ENCODE measurements at regions not wholly inside any gene's neighbourhood (a gene's known extent, or its start where the extent isn't known, plus 50 kb on each side); places are given as distances from the start of the nearest gene placed in this dataset.

DNA sequence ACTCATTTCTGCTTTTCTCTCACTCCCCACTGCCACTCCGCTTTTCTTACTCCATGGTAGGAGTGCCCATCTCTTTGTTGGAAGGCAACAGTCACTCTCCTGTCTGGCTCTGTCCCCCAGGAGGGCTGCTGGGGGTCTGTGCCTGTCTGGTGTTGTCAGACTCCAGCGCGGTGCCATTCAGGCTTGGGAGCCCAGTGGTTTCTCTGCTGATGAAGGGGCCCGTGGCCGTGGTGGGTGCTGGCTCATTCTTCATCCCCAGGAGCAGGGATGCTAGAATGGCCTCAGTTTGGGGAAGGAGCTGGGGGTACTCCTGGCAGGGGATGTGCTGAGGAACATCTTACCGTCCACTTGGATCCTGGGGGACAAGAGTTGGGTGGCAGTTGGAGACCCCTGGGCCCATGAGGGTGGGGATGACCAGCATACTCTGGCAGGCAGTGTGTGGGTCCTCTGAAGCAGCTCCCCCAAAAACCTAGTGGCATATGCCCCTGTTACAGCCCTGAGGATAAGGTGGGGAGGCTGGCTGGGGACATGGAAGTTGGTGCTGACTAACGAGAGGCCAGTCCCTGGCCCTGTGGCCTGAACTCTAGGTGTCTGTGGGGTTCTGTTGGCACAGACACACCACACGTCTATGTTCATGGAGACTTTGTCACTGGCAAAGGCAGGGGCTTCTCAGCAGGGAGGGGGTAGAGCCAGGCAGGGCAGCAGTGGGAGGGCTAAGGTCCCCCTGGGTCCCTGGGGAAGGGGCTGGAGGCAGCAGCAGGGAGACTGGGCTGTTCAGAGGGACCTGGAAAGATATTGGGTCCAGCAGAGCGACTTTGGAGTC is 102.8 kb upstream of the RET start:
- DNase-seq, result no peak

- no peak for DNase-seq
These were observed 102.2 kb upstream of the RET start for GRCh38 chr10:42974693-42975002.

GRCh38 chr10:42975005-42975493 is 101.8 kb upstream of the RET start:
- no peak for DNase-seq

- DNase-seq, result no peak
These were observed 101.1 kb upstream of the RET start for GRCh38 chr10:42975558-42976340.

DNA sequence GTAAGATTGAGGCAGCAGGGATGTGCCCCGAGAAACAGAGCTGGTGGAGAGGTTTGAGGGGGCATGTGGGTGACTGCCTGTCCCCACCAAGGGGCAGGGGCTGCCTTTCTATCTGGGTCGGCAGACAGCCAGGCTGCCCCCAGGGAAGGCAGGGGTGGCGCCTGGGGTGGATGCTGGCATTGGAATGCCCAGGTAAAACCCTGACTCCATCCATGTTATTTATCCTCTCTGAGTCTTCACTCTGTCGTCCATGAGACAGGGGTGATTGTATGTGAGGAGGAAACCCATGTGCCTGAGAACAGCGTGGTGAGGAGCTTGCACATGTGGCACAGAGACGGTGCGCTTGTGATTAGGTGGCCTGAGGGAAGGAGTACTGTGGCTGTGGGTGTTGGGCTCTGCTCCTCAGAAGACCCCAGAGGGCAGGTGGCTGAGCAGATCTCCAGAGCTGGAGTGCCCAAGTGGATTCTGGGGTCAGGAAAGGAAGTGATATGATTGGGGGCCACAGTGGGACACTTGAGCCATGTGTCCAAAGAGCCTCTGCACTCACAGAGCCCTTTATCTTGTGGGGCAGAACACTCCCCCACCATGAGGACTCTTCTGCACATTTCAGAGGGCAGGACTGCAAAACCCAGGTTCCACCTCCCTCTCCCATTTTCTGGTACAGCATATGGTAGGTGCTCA is 100.4 kb upstream of the RET start:
- DNase-seq, result no peak

DNA sequence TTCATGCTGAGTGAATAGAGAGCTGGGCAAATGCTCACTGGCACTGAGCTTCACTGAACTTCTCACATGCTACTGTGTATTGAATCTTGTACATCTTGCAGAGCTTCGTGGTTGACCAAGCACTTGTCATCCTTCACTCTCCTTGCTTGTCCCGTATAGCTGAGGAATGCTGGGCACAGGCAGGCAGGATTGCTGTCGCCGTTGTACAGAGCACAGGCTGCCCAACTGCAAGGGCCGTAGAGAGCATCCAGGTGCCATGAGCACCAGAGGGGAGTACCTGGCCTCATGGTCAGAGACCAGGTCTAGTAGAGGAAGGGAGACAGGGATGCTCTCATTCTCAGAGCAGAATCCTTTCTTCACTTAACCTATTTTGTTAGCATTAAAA is 99.8 kb upstream of the RET start:
- DNase-seq, result no peak

GRCh38 chr10:42979181-42979580 is 97.7 kb upstream of the RET start:
- no peak for DNase-seq

DNA sequence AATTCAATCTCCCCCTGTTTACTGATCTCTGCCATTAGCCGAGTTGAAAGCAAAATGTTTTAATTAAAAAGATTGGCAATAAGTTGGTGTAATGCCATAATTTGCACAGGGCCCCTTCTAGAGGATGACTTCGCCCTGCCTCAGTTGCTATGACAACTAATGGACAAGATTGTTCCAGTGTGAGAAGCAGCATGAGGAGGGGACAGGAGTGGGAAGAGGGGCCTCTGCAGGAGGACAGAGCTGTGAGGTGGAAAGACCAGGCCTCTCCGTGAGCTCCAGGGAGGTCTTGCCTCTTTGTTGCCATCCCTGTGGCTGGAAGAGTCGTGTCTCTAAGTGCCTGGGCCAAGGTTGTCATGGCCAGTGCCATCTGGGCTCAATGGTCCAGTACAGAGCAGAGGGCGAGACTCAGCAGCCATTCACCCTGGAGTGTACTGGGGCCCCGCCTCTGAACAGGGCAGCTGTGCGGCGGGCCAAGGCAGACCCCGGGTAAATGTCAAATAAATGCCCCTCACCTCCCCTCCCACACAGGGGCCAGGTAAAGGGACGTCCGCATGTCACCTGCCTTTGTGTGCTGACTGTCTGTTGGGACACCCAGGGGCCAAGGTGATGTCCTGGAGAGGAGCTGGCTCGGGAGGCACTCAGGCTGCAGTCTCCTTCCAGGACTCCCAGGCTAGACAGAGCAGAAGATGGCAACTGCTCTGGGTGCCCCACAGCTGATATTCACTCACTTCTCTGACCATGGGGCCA is 97.0 kb upstream of the RET start:
- no peak for DNase-seq

- no peak for DNase-seq
These were observed 96.1 kb upstream of the RET start for GRCh38 chr10:42980553-42981357.

- DNase-seq, result no peak
These were observed 95.3 kb upstream of the RET start for GRCh38 chr10:42981358-42982236.

DNA sequence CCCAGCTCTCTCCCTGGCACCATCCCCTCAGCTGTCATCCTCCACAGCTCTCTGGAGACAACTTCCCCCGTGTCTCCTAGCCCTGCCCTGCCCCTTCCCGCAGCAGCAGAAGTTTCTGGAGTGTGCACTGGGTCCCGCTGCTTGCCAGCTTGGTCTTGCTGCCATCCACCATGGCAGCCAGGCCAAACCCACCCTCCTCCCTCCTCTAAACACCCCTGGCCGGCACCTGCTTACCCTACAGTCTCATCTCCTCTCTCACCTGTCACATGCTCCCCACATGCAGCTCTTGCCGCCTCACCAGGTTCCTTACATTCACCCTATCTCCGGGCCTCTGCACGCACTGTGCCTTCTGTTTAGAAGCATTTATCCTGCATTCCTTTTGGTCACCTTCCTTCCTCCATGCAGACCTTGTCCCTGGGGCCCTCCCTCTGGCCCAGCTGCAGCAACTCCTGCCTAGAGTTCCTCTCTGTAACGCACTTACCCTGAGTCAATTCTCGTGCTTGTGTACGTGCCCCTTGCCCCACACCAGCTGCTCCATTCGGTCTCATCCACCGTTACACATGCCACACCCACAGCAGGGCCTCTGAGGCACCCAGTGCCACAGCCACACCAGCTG is 93.9 kb upstream of the RET start:
- DNase-seq, result no peak

DNA sequence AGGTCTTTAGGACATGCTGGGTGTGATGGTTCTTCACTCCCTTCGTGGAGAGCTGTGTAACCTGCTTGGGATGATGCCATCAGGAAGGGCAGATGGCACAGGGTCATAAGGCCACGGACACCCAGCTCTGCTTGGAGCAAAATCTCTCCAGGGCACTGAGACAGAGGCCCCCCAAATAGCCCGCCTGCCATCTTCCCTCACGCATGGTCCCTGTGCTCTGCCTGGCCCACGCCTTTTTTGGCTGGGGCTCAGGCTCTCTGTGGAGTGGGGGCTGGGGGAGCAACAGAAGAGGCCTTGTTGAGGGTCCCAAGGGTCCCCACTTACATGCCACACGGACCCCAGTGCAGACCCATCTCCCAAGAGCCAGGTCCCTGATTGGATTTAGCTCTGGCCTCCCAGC is 93.3 kb upstream of the RET start:
- no peak for DNase-seq

GRCh38 chr10:42984035-42984610 is 92.7 kb upstream of the RET start:
- DNase-seq, result no peak

GRCh38 chr10:42984761-42985325 is 92.0 kb upstream of the RET start:
- DNase-seq, result no peak

- no peak for DNase-seq
These were observed 91.2 kb upstream of the RET start for GRCh38 chr10:42985436-42986316.

DNA sequence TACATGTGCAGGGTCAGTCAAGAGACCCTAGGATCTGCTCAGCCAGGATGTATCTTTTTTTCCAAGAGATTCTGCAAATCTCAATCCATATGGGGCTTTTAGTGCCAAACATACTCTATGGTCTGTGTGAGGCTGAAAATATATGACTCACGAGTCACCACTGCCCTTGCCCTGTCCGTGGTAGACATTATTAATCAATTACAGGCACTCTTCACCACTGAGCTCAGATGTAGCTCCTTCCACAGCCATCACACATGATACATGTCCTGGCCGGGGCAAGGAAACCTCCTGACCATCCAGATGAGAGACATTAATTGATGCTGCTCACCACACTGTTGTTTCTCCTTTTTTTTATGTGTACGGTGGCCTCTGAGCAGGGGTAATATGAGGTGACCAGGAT is 90.2 kb upstream of the RET start:
- no peak for DNase-seq

- no peak for DNase-seq
These were observed 89.7 kb upstream of the RET start for GRCh38 chr10:42987121-42987541.

- no peak for DNase-seq
These were observed 89.3 kb upstream of the RET start for GRCh38 chr10:42987575-42987974.

- no peak for DNase-seq
These were observed 88.8 kb upstream of the RET start for GRCh38 chr10:42988069-42988468.

All from NCI-H2171 treated with DMSO at 0.1 percent for 48 hours (cell line).